Left cardiac atrium (tissue), 4 donors: ENCODE measurements at regions not wholly inside any gene's neighbourhood (a gene's known extent, or its start where the extent isn't known, plus 50 kb on each side); places are given as distances from the start of the nearest gene placed in this dataset.

Experiments used
- ATAC-seq, 2 donors: fragments of 200-7000 bp; cut with Tn5 transposase; one replicate each; pipeline ENCODE4 v1.9.1; 2020; ENCODE audit warnings: mild to moderate bottlenecking in 2 of 2, moderate library complexity in 2 of 2
- DNase-seq: peaks from one replicate; pipeline ENCODE4 v3.0.0-alpha.2; 2020
- intact Hi-C, 2 donors: fragments of 100-400 bp; cut with DNase I; formaldehyde crosslinking; loops; one replicate each; pipeline versions ENCODE4 v1.14.1 to v1.15.1; 2022 to 2023
- donor health status: DM: no; HTN: yes; CAD: no.
- donor health status: DM: no; HTN: yes; CAD: no; lungs with severe emphysema.
- donor health status: DM: yes; HTN: yes; CAD: no.
- donor health status: Dilated cardiomyopathy.

DNA sequence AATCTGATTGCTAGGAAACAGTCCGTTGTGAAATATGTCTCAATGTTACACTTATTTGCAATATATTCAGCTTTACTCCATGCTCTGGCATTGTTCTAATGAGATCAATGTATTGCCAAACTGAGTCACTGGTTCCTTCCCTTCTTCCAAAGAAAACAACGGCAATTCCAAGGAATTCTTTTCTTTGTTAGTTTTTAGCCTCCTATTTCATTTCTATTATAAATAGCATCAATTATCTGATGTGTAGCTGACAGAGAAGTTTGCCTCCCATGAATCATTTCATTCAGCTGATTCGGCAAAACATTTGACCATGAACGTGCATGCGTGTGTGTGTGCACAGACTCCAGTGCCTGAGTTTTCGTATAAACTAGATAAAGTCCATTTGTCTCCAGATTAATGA, 346.8 kb downstream of the ETS1 start:
- intact Hi-C loops = no loop called here
- DNase-seq (no peak), ATAC-seq (peak in 1 of 2 donors; percentile 12)

DNA sequence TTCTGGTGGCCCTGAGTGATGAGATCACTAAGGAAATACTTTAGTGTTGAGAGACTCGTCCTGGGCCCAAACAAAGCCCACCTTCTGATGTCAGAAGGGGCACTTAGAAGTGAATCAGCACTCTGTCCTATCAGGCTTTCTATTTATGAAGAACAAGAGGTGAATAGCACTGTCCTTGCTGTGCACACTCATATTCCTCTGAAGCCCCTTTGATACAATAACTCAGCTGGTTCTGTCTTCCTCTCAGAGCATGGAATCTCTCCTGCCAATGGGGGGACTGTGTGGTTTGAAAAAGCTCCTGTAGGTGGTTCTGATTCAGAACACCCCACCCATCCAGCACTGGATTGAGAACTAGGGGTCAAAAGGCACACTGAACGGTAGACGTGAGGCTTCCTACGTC, 348.1 kb downstream of the ETS1 start:
- intact Hi-C loops = no loop called here
- ATAC-seq (no peak), DNase-seq (no peak)

DNA sequence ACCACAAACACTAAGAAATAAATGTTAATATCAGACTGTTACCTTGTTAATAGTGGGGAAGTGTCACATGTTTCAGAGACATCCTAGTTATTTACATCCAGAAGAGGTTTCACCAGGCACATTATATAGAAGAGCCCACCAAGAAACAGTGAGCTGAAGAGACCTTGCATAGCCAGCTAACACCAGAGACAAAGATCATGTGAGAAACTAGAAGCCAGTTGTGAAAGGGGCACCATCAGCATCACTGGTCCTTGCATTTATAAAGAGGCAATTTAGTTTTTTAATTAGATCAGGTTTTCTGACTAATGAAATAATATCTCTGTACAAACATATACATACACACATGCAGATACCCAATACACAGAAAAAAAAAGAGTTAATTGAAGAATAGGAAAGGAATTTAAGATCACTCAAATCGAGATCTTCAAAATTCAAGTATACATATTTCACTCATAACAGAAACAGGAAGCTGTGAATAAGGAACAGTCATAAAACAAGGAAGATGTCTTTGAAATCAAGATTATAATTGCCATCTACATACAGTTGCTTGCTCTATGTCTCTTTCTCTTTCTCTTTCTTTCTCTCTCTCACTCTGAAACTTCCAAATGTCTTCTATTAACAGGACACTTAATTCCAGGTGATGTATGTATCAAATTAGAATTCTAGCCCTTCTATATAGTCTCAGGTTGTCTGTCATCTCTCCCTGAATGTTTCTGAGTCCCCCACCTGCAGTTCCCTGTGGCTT, 348.7 kb downstream of the ETS1 start:
- DNase-seq (no peak), ATAC-seq (no peak)
- intact Hi-C loops = no loop called here

DNA sequence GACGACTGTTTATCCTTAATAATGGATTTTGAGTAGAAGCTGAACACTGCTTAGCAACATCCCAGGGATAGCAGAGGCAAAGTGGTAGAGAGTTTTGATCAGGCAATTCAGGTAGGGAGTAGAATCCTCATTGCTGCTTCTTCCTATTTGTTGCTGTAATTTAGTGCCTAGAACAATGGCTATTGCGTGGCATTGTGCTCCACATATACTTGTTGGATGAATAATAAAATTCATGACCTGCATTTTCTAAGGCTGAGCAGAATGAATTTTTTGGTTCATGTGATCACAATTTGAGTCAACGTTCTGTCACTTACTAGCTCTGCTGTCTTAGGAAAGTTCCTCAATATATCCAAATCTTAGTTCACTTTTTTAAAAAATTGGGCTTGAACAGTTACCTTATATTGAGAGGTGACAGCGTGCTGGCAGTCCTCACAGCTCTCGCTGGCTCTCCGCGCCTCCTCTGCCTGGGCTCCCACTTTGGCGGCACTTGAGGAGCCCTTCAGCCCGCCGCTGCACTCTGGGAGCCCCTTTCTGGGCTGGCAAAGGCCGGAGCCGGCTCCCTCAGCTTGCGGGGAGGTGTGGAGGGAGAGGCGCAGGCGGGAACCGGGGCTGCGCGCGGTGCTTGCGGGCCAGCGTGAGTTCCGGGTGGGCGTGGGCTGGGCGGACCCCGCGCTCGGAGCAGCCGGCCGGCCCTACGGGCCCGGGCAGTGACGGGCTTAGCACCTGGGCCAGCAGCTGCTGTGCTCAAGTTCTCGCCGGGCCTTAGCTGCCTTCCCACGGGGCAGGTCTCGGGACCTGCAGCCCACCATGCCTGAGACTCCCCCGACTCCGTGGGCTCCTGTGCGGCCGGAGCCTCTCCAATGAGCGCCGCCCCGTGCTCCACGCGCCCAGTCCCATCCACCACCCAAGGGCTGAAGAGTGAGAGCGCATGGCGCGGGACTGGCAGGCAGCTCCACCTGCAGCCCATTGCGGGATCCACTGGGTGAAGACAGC, 350.6 kb downstream of the ETS1 start:
- intact Hi-C loops = no loop called here
- no peak for ATAC-seq

DNA sequence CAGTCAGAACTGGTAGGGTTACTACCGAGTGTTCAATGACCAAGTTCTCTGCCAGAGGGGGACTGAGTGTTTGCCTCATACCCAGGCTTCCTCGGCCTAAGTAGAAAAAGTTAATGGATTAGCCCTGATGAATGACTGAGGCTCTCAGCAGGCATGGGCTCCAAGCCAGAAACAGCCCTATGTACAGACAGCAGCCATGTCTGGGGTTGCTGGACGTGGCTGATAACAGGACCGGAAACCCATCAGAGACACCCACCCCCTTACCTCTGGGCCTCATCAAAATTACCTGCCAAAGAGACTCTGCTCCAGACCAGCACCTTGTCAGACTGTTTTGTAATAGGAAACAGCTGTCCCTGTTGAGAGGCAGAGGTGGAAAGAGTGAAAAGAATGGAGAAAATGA, 351.4 kb downstream of the ETS1 start:
- DNase-seq = no peak
- peak in 1 of 2 donors; percentile 59 for ATAC-seq
- intact Hi-C loops = no loop called here

More for the DNA sequence above, 350.6 kb downstream of the ETS1 start:
- no peak for DNase-seq

DNA sequence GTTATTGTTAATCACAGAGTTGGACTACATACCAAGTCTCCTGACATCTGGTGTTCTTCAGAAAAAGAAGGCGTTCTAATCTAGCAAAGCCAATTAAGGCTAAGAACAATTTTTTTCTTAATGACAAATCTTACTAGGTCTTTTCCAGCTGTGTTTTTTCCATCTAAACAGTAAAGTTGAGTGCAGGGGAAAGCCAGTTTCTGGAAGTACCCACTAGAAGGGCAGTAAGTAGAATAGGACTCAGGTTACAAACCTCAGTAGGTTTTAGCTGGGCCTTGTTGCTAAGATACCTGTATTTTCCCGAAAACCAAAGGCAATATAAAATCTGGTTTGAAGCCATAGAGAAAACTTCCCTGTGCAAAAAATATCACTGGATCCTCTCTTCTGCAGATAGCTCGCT, 351.9 kb downstream of the ETS1 start:
- DNase-seq (no peak), ATAC-seq (peak in 1 of 2 donors; percentile 17)
- intact Hi-C loops = no loop called here

DNA sequence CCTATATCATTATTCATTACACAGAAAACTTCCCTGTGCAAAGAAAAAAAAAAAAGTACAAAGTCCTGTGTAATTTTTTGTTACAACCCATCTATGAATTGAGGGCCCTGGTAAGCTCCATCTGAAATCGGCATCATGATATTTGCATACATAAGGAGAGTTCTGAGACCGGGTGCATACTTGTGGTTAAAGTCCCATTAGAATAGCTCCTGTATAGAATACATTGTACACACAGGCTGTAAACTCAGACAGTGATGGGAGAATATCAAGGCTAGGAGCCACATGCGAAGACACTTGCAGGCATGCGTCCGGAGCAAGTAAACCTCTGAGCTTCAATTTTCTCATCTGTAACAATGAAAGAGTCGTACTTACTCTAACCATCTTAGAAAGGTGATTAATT, 353.2 kb downstream of the ETS1 start:
- DNase-seq = no peak
- no peak for ATAC-seq
- intact Hi-C loops = no loop called here

DNA sequence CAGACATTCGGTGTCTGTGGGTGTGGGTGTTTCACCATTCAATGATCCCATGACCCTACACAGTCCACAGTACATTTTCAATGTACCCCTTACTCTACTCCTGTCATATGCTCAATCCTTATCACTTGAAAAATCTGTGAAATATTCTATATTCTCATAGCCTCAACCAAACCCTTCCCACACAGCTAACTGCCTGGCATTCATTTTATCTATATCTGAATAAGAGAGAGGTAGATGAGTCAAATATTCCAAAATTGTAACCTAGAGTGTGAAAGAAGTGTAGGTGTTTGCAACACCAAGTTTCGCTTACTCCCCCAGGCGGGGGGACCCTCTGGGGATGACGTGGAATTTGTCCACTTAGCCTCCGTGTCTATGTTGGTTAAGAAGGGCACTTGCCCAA, 354.8 kb downstream of the ETS1 start:
- DNase-seq (no peak), ATAC-seq (no peak)
- intact Hi-C loops = no loop called here

DNA sequence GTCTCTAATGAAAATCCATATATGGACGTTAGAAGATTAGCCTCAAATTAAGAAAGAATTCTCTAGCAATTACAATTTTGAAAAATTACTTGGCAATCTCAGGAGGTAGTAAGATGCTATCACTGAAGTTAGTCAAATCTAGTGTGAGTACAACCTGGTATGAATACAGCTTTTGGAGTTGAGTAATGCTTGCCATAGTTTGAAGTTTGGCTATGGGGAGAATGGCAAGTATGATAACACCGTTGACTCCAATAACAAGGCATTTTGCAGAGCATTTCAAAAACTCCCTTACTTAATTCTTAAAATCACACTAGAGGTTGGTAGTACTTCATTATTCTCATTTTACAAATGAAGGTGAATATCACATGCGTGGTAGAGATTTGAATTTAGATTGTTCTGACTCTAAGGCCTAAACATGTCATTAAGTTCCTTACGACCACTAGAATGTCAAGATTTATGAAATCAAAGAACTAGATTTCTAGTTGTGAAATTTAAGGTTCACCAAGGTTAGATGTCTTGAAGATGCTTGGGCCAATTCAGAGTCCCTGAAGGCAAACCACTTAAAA, 355.4 kb downstream of the ETS1 start:
- intact Hi-C loops = no loop called here
- no peak for DNase-seq
- ATAC-seq = no peak

DNA sequence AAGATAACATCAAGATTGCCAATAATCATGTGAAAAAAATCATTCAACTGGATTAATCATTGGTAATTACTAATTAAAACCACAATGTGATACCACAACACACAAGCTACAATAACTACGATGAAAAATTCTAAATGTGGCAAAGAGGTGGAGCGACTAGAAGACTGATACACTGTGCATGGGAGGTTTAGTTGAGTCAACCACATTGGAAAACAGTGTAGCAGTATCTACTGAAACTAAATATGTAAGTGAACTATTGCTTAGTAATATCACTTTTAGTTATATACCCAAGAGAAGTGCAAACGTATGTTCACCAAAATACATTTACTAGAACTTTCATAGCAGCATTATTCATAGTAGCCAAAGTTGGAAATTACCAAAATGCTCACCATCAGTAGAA, 359.9 kb downstream of the ETS1 start:
- intact Hi-C loops = no loop called here
- no peak for ATAC-seq

DNA sequence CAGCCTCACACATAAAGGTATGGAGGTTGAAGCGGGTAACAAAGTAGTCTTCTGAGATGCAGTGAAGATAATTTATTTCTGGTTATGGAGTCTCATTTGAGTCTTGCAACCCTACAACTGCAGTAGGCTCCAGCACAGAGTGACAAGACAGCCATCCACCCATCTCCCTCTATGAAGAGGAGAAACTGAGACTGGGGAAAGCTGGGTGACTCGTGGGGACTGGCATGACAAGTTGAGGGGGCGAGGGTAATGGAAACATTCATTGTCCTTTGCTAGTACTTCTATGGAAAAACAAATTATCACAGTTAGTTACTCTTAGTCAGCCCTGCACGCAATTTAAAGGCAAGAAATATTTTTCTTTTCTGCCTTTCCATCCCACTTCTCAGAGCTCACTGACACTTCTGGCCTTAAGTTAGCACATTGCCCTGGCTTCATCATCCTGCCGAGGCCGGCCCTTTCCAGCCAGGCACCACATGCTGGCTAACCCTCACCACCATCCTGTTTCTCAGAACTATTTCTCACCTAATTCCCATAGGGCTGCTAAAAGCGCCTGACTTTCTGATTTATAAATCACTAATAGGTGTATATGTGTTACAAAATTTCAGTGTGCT, 361.1 kb downstream of the ETS1 start:
- intact Hi-C loops = no loop called here
- DNase-seq (no peak), ATAC-seq (no peak)

More for the DNA sequence above, 359.9 kb downstream of the ETS1 start:
- DNase-seq = no peak

DNA sequence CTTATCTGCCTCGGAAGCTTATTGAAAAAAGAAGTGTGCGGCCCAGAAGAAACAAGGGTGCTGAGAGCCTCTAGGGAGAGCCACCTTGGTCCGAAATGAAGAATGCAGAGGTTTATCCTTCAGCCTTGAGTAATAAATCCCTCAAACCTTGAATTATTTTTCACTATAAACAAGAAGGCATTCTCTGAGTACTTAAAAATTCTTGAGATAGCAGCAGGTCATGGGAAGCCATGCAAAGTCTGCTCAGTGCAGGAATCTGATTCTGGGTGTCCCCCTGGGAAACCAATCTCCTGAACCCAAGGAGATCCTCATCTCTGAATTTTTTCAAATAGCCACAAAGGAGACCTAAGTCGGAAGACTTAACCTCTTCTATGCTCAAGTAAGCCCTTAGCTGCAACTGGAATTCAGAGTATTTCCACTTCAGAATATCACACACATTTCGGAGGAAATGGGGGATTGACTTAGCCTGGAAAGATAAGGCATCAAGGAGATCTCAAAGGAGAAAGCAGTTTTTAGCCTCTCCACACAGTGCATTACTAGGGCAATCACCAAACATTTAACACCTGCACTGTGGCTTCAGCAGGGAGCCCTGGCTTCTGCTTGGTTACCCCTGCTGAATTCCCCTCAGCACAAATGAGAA, 365.0 kb downstream of the ETS1 start:
- no peak for ATAC-seq
- DNase-seq = no peak
- intact Hi-C loops = no loop called here

DNA sequence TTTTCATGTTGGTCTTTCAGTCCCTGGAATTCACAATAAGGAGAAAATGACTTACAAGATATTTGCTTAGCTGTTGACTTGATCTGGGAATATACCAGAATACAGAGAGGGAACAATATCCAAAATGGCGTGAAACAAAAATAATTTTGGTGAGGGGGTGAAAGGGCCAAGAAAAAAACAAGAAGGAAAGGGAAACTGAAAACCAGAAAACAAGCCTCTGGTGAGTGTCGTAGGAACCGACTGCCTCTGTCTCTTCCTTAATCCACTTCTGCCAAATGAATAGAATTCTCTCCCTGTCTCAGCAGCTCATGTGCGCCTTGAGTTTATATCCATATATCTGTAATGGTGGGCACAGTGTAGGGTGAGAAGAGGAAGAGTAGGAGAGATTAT, 367.6 kb downstream of the ETS1 start:
- DNase-seq = no peak
- ATAC-seq = no peak
- intact Hi-C loops = no loop called here

DNA sequence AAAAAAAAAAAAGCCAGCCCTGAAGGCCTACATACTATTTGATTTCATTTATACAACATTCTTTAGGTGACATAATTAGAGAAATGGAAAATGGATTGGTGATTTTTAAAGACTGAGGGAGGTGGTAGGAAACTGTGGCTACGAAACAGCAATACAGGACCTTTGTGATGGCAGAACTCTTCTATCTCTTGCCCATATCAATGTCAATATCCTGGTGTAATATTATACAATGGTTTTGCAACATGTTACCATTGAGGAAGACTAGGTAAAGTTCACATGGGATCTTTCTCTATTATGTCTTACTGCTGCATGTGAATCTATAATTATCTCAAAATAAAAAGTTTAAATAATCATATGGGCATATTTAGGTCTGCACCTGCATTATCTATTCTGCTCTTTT, 371.2 kb downstream of the ETS1 start:
- ATAC-seq = no peak
- intact Hi-C loops = no loop called here

DNA sequence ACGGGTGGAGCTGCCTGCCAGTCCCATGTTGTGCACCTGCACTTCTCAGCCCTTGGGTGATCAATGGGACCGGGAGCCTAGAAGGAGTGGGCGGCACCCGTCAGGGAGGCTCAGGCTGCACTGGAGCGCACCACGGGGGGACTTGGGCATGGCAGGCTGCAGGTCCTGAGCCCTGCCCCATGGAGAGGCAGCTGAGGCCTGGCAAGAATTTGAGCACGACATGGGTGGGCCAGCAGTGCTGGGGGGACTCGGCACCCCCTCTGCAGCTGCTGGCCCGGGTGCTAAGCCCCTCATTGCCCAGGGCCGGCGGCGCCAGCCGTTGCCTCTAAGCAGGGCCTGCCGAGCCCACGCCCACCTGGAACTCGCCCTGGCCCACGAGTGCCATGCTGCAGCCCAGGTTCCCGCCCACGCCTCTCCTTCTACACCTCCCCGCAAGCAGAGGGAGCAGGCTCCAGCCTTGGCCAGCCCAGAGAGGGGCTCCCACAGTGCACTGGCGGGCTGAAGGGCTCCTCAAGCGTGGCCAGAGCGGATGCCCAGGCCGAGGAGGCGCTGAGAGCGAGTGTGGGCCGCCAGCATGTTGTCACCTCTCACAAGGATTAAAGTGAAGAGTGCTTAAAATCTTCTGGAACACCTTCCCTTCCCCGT, 372.0 kb downstream of the ETS1 start:
- no peak for DNase-seq
- intact Hi-C loops = no loop called here
- ATAC-seq = no peak

More for the DNA sequence above, 371.2 kb downstream of the ETS1 start:
- no peak for DNase-seq

DNA sequence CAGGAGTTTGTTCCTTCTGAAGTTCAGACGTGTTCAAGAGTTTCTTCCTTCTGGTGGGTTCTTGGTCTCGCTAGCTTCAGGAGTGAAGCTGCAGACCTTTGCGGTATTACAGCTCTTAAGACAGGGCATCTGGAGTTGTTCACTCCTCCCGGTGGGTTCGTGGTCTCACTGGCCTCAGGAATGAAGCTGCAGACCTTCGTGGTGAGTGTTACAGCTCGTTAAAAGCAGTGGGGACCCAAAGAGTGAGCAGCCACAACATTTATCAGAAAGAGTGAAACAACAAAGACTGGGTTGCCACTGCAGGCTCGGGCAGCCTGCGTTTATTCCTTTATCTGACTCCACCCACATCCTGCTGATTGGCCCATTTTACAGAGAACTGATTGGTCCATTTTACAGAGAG, 373.1 kb downstream of the ETS1 start:
- no peak for DNase-seq
- intact Hi-C loops = no loop called here
- ATAC-seq = no peak

DNA sequence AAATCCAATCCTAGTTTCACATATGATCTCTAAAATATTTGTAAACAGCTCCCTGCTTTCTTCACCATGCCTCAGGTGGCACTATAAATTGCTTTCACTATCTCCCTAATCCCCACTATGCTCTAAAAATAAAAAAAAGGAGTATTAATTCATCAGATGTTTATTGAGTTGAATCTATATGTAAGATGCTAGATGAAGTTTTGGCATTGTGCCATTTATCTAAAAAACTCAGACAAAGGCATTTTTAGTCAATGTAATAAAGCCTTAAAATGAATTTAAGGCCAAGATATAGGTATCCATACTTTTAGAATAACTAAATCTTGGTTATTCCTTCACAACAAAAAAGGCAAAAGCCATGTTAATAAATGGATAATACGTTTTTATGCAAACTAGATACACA, 373.9 kb downstream of the ETS1 start:
- DNase-seq = no peak
- intact Hi-C loops = no loop called here
- no peak for ATAC-seq

DNA sequence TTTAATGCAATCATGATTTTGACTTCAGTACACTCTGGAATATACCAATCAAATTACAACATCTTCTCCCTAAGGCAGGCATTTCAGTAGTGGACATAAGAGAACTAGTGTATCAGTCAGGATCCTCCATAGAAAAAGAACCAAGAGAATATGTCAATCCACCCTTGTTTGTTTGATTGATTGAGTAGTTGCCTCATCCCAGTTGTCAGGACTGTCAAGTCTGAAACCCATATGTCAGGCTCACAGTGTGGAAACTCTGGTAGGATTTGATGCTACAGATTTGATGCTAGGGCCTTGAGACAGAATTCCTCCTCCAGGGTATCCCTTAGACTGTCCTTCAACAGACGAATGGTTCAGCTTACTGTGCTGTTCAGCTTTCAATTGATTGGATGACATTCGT, 375.0 kb downstream of the ETS1 start:
- ATAC-seq (no peak), DNase-seq (no peak)
- intact Hi-C loops = no loop called here
